Dedifferentiated amniotic fluid mesenchymal stem cell (primary cell): ENCODE measurements at regions not wholly inside any gene's neighbourhood (a gene's known extent, or its start where the extent isn't known, plus 50 kb on each side); places are given as distances from the start of the nearest gene placed in this dataset.
"Not testable (repeated sequence)": the region's sequence is repeated elsewhere in the genome, so short reads cannot be mapped to it uniquely, and the experiment has no call there.

ENCODE experiments used
- DNase-seq: peaks from one replicate; pipeline ENCODE4 v3.0.0-alpha.2; 2016; ENCODE audit errors: extremely low spot score

GRCh38 chr9:26667882-26668281 lies 224.7 kb downstream of the CAAP1 start:
- DNase-seq, result no peak

DNA sequence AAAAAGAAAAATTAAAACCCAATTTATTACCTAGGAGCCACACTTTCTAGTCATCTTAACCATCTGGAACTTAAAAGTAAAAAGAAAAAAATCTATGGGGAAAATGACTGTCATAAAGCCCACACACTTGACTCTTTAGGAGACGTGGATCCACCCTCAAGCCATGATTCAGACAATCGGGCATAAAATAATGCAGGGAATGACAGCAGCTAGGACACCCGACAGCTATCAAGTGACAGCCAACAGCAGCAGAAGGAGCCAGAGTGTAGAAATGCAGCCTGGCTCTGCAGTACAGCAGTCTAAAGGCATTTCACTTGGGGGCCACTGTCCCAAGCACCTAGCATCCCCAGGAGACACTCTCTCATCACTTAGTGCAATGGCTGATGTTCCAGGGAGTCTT lies 226.9 kb downstream of the CAAP1 start:
- DNase-seq, result no peak

- not testable (repeated sequence) for DNase-seq
These were observed 228.4 kb downstream of the CAAP1 start for GRCh38 chr9:26664087-26664773.

DNA sequence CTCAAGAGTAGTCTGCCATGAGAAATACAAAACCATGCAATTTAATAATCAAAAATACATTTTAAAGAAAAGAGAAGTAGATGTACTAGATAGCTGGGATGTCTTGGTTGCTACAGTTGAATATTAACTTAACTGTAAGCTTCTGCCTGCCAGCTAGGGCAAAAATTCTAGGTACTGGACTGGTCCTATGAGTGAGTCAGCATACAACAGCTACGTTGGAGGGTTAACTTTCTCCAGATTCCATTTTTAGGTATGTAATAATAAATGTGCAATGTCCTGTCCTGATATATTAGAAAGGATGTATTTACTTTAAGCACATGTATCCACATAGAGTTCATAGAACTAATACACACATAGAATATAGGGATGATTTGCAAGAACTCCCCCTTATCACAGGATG lies 230.1 kb downstream of the CAAP1 start:
- no peak for DNase-seq

DNA sequence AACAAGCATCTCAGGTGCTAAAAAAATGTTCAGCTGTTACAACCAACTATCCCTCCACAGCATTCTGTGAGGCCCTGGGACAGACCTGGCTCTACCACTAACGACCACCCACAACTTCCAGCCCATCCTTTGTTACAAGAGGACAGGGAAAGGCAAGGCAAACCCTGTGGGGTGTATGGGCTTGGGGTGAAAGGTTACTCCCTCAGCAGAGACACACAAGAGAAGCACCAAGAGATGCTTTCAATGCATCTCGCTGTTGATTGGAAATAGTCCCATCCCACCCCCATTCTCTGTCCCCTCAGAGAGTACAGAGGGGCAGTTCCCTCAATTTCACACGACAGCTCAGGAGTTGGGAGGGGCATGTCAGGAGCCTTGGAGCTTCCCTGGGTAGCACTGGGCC lies 234.1 kb downstream of the CAAP1 start:
- DNase-seq, result no peak

DNA sequence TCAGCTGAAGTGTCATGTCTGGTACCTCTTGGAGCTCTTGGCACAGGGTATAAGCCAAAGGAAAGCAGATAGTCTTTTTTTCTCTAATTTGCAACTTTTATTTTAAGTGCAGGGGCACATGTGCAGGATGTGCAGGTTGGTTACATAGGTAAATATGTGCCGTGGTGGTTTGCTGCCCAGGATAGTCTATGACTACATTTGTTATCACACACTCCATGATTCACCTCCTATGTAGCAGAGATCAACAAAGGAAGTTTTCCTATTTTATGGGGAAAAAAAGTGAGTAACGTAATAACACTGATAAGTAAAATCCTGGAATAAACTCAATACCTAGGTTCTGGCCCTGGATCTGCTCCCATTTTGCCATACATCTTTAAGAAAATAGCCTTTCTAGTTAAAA lies 234.6 kb downstream of the CAAP1 start:
- no peak for DNase-seq

GRCh38 chr9:26656003-26656870 lies 236.4 kb downstream of the CAAP1 start:
- DNase-seq, result peak; percentile 49

- DNase-seq, result no peak
These were observed 237.4 kb downstream of the CAAP1 start for GRCh38 chr9:26655166-26655565.

- no peak for DNase-seq
These were observed 242.3 kb downstream of the CAAP1 start for GRCh38 chr9:26650325-26650724.

GRCh38 chr9:26643826-26644225 lies 248.8 kb downstream of the CAAP1 start:
- no peak for DNase-seq

GRCh38 chr9:26639761-26640160 lies 252.8 kb downstream of the CAAP1 start:
- DNase-seq, result no peak

GRCh38 chr9:26637101-26637500 lies 255.5 kb downstream of the CAAP1 start:
- DNase-seq, result no peak

DNA sequence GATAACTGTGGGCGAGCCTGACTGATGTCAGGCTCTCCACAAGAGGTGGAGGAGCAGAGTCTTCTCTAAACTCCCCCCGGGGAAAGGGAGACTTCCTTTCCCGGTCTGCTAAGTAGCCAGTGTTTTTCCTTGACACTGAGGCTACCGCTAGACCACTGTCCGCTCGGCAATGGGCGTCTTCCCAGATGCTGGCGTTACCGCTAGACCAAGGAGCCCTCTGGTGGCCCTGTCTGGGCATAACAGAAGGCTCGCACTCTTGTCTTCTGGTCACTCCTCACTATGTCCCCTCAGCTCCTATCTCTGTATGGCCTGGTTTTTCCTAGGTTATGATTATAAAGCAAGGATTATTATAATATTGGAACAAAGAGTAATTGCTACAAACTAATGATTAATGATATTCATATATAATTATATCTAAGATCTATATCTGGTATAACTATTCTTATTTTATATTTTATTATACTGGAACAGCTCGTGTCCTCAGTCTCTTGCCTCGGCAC lies 278.7 kb downstream of the CAAP1 start:
- DNase-seq, result not testable (repeated sequence)

- no peak for DNase-seq
These were observed 280.4 kb downstream of the CAAP1 start for GRCh38 chr9:26612211-26612610.

DNA sequence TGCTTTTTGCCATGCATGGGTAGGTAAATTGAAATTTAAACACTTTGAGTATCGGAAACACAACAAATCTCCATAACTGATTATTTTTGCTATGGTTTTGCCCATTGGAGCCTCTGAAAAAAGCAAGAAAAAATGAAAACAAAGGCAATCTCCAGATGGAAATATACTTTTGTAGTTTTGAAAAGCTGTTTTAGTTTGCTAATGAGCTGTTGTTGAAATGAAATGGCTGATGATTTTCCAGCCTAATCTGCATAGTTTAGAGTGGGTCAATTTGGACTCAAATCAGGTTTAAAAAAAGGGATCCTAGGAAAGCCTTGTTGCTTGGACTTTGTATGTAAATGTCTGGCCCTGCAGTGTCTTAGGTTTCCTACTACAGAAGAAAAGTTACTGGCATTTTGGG lies 285.8 kb downstream of the CAAP1 start:
- DNase-seq, result no peak

DNA sequence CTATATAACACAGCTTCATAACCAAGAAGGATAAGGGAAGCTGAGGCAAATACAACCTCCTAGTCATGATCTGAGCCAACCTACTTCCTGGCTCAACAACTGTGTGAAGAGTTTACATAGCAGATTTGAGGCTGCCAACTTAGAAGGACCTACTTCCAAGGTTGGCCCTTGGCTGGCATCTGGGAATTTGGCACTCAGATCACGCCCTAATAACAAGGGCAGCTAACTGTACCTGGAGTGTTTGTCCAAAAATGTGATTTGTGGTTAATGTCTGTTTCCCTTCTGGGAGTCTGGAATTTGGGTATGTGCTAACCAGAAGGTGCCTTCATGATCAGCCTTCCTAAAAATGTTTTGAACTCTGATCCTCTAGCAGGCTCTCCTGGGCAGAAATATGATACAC lies 287.2 kb downstream of the CAAP1 start:
- DNase-seq, result no peak

DNA sequence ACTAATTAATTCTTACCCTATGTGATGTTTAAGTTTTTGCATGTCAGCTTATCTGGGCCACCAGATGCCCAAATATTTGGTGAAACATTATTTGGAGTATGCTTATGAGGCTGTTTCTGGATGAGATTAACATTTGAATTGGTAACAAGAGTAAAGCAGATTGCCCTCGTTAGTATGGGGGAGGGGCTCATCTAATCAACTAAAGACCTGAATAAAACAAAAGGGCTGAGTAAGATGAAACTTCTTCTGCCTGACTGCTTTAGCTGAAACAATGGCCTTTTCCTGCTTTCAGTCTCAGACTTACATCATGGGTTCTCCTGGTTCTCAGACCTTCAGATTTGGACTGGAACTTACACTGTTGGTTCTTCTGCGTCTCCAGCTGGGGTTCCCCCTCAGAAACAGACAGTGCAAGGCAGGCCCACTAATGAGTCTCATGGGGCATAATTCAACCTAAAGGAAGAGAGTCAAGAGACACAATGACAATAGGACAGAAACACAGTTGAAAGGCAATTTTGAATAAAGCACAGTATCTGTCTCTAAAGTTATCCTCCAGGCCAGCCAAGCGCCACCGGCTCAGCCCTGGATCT lies 288.4 kb downstream of the CAAP1 start:
- DNase-seq, result no peak

DNA sequence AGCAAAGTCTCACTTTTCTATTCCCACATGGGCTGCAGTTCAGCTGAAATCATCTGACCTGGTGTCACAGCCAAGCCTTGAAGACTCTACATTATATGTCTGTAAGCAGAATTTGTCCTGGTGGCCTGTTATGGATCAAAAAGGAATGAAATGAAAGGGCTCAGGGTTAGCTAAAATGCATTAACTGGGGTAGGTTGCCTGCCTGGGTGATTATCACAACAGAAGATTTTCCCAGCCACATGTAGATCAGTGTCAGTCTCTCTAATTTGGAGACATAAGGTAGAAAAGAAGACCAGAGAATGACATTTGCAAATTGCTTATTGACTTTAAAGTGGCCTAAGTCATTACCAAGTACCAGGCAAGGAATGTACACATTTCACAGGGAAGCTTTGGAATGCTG lies 289.0 kb downstream of the CAAP1 start:
- no peak for DNase-seq

DNA sequence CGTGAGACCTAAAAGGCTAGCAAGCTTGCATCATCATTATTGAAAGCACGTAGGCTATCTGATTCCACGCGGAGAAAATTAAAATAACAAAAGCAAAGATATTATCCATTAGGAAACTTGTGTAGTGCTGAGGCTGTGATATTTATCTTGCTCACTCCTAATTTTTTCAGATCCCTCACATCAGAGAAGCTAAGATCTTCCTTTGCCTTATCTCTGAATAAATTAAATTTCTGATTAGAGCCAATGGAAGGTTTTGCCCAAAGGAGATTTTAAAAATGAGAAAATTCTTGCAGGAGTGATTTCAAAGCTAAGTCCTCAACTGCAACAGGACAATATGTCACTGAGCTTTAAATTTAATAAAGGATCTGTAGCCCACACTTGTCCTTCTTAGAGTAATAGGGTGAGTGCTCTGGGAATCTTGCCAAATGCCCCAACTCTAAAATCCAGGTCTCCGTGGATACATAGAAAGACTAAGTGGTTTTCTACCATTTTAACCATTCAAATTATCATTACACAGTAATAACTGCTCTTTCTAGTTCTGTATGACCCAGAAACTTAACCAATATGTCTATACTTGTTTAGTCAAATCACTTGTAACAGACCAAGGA lies 295.0 kb downstream of the CAAP1 start:
- DNase-seq, result no peak

GRCh38 chr9:26579056-26579455 lies 313.5 kb downstream of the CAAP1 start:
- no peak for DNase-seq

GRCh38 chr9:26574898-26575440 lies 317.6 kb downstream of the CAAP1 start:
- no peak for DNase-seq

DNA sequence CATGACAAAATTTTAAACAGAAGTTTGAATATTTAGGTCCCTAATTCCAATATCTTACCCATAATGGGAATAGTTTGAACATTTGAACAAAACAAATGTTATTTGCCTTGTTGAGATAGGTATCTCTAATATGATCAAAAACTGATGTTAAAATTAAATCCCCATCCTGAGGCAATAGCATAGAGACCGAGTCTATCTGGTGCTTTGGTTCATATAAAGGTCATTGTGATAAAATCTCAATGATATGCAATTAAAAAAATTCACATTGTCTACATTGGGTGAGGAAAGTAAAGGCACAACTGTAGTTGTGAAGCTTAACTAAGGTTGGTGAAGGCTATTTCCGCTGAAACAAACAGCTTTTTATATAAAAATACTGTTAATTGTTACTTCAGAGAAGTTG lies 318.3 kb downstream of the CAAP1 start:
- no peak for DNase-seq
